ENCODE measurements at regions not wholly inside any gene's neighbourhood (a gene's known extent, or its start where the extent isn't known, plus 50 kb on each side); places are given as distances from the start of the nearest gene placed in this dataset.

GRCh38 chr7:67992287-67992686 lies 995.7 kb downstream of the TYW1 start:
- DNase-seq (ENCODE audit: low spot score) = no peak

GRCh38 chr7:68005992-68006391 lies 1009.4 kb downstream of the TYW1 start:
- no peak for DNase-seq (ENCODE audit: low spot score)

GRCh38 chr7:68006619-68007018 lies 1010.0 kb downstream of the TYW1 start:
- DNase-seq (ENCODE audit: low spot score) = no peak

- DNase-seq (ENCODE audit: low spot score) = no peak
Observed at GRCh38 chr7:68009716-68010115, 1013.1 kb downstream of the TYW1 start.

GRCh38 chr7:68014031-68014736 lies 1017.6 kb downstream of the TYW1 start:
- no peak for DNase-seq (ENCODE audit: low spot score)

- DNase-seq (ENCODE audit: low spot score) = no peak
Observed at GRCh38 chr7:68015122-68015977, 1018.7 kb downstream of the TYW1 start.

GRCh38 chr7:68015978-68016532 lies 1019.4 kb downstream of the TYW1 start:
- peak; percentile 4 for DNase-seq (ENCODE audit: low spot score)

- no peak for DNase-seq (ENCODE audit: low spot score)
Observed at GRCh38 chr7:68020102-68020501, 1023.5 kb downstream of the TYW1 start.

- no peak for DNase-seq (ENCODE audit: low spot score)
Observed at GRCh38 chr7:68025369-68025768, 1028.7 kb downstream of the TYW1 start.

GRCh38 chr7:68030530-68030929 lies 1033.9 kb downstream of the TYW1 start:
- DNase-seq (ENCODE audit: low spot score) = no peak

- DNase-seq (ENCODE audit: low spot score) = no peak
Observed at GRCh38 chr7:68031180-68031943, 1034.7 kb downstream of the TYW1 start.

- DNase-seq (ENCODE audit: low spot score) = no peak
Observed at GRCh38 chr7:68038621-68039314, 1042.1 kb downstream of the TYW1 start.

- no peak for DNase-seq (ENCODE audit: low spot score)
Observed at GRCh38 chr7:68041554-68041953, 1044.9 kb downstream of the TYW1 start.

GRCh38 chr7:68043546-68043945 lies 1046.9 kb downstream of the TYW1 start:
- no peak for DNase-seq (ENCODE audit: low spot score)

GRCh38 chr7:68050627-68051026 lies 1054.0 kb downstream of the TYW1 start:
- no peak for DNase-seq (ENCODE audit: low spot score)

GRCh38 chr7:68058014-68058413 lies 1061.4 kb downstream of the TYW1 start:
- DNase-seq (ENCODE audit: low spot score) = no peak

GRCh38 chr7:68063171-68063570 lies 1066.5 kb downstream of the TYW1 start:
- no peak for DNase-seq (ENCODE audit: low spot score)

GRCh38 chr7:68065581-68065980 lies 1068.9 kb downstream of the TYW1 start:
- DNase-seq (ENCODE audit: low spot score) = no peak

- no peak for DNase-seq (ENCODE audit: low spot score)
Observed at GRCh38 chr7:68067845-68068244, 1071.2 kb downstream of the TYW1 start.

GRCh38 chr7:68070992-68071391 lies 1074.4 kb downstream of the TYW1 start:
- no peak for DNase-seq (ENCODE audit: low spot score)

- no peak for DNase-seq (ENCODE audit: low spot score)
Observed at GRCh38 chr7:68073701-68074100, 1077.1 kb downstream of the TYW1 start.
